CD14-positive monocyte (primary cell): ENCODE measurements at regions not wholly inside any gene's neighbourhood (a gene's known extent, or its start where the extent isn't known, plus 50 kb on each side); places are given as distances from the start of the nearest gene placed in this dataset.

Experiments used
- DNase-seq, 3 donors: peaks; one replicate each; pipeline ENCODE4 v3.0.0-alpha.2; 2011 to 2022
- H2AFZ ChIP-seq: 2 replicates; pipeline ENCODE4 v1.6.0; 2012; ENCODE audit warnings: mild to moderate bottlenecking, low read depth, low read length, inconsistent platforms; ENCODE audit not compliant: insufficient read depth, poor library complexity, severe bottlenecking
- H3K27ac ChIP-seq, 2 donors: 1 replicate in 1 of 2; 2 replicates in 1 of 2; pipeline ENCODE4 v1.5.1; 2012 to 2013; ENCODE audit warnings: low read length in 2 of 2, control low read depth in 1 of 2, inconsistent platforms in 1 of 2, low read depth in 1 of 2, mild to moderate bottlenecking in 1 of 2
- H3K27me3 ChIP-seq, 2 donors: one replicate each; pipeline versions ENCODE4 v1.6.0 to v1.6.1; 2011 to 2013; ENCODE audit warnings: low read length in 2 of 2; ENCODE audit not compliant: control insufficient read depth in 2 of 2, insufficient read depth in 2 of 2
- H3K36me3 ChIP-seq, 2 donors: replicated peaks in 1 of 2; 1 replicate in 1 of 2; 2 replicates in 1 of 2; pipeline versions ENCODE4 v1.5.1 to v1.6.1; 2012 to 2013; ENCODE audit warnings: low read length in 2 of 2, control low read depth in 1 of 2, inconsistent platforms in 1 of 2, mild to moderate bottlenecking in 1 of 2; ENCODE audit not compliant: insufficient read depth in 2 of 2, control insufficient read depth in 1 of 2
- H3K4me1 ChIP-seq, 2 donors: 1 replicate in 1 of 2; 2 replicates in 1 of 2; pipeline versions ENCODE4 v1.5.1 to v1.6.1; 2012 to 2013; ENCODE audit warnings: low read length in 2 of 2, control low read depth in 1 of 2, inconsistent platforms in 1 of 2, mild to moderate bottlenecking in 1 of 2, moderate library complexity in 1 of 2; ENCODE audit not compliant: insufficient read depth in 2 of 2, control insufficient read depth in 1 of 2
- H3K4me2 ChIP-seq: replicated peaks from 2 replicates; pipeline ENCODE3; 2012; ENCODE audit warnings: low read length, moderate library complexity, mild to moderate bottlenecking; ENCODE audit not compliant: poor library complexity, severe bottlenecking; ENCODE audit errors: extremely low read depth
- H3K4me3 ChIP-seq, 3 experiments: fragments of 200-600 bp in 1 of 3; sonication (generic) in 1 of 3; replicated peaks in 1 of 3; 1 replicate in 2 of 3; 2 replicates in 1 of 3; pipeline ENCODE4 v1.5.1; 2011 to 2013; ENCODE audit warnings: low read length in 3 of 3, mild to moderate bottlenecking in 3 of 3, control low read depth in 2 of 3, low read depth in 2 of 3, inconsistent platforms in 1 of 3, moderate library complexity in 1 of 3
- H3K79me2 ChIP-seq: 2 replicates; pipeline ENCODE4 v1.6.0; 2012; ENCODE audit warnings: mild to moderate bottlenecking, control low read depth, inconsistent platforms, low read length, moderate library complexity; ENCODE audit not compliant: insufficient read depth
- H3K9ac ChIP-seq: 2 replicates; pipeline ENCODE4 v1.6.0; 2017; ENCODE audit warnings: low read length, mild to moderate bottlenecking; ENCODE audit not compliant: insufficient read depth, poor library complexity, severe bottlenecking
- H3K9me3 ChIP-seq, 2 donors: replicated peaks in 1 of 2; 1 replicate in 1 of 2; 2 replicates in 1 of 2; pipeline versions ENCODE4 v1.5.1 to v1.6.1; 2012 to 2013; ENCODE audit warnings: low read length in 2 of 2, control low read depth in 1 of 2; ENCODE audit not compliant: control insufficient read depth in 1 of 2, insufficient read depth in 1 of 2
- H4K20me1 ChIP-seq: 2 replicates; pipeline ENCODE4 v1.6.0; 2012; ENCODE audit warnings: mild to moderate bottlenecking, low read length, control low read depth, moderate library complexity; ENCODE audit not compliant: insufficient read depth
- H3K27ac Mint-ChIP-seq, 7 donors: one replicate each; pipeline ENCODE4 v1.8.0; 2020; ENCODE audit warnings: mild to moderate bottlenecking in 7 of 7, mixed read lengths in 7 of 7, moderate library complexity in 6 of 7, inconsistent platforms in 2 of 7
- H3K27me3 Mint-ChIP-seq, 3 donors: one replicate each; pipeline ENCODE4 v1.8.0; 2021 to 2022; ENCODE audit warnings: low read depth in 3 of 3, mild to moderate bottlenecking in 3 of 3, mixed read lengths in 3 of 3, moderate library complexity in 3 of 3, inconsistent platforms in 1 of 3
- H3K36me3 Mint-ChIP-seq, 2 donors: one replicate each; pipeline ENCODE4 v1.8.0; 2020; ENCODE audit warnings: mixed read lengths in 2 of 2, inconsistent platforms in 1 of 2, mild to moderate bottlenecking in 1 of 2
- H3K4me1 Mint-ChIP-seq: one replicate; pipeline ENCODE4 v1.8.0; 2020; ENCODE audit warnings: mild to moderate bottlenecking, mixed read lengths
- H3K4me3 Mint-ChIP-seq, 2 donors: one replicate each; pipeline ENCODE4 v1.8.0; 2020; ENCODE audit warnings: mild to moderate bottlenecking in 2 of 2, mixed read lengths in 2 of 2, moderate library complexity in 1 of 2
- H3K9me3 Mint-ChIP-seq, 7 donors: one replicate each; pipeline ENCODE4 v1.8.0; 2020 to 2022; ENCODE audit warnings: mixed read lengths in 7 of 7, mild to moderate bottlenecking in 6 of 7, moderate library complexity in 6 of 7, inconsistent platforms in 2 of 7
- WGBS: methylation state at CpG from one replicate; pipeline ENCODE4 v1.1.5; 2013; ENCODE audit warnings: missing lambda C conversion rate; ENCODE audit not compliant: insufficient coverage; 5-methylcytosine and 5-hydroxymethylcytosine counted together
- intact Hi-C, 2 donors: fragments of 100-400 bp; cut with micrococcal nuclease; formaldehyde crosslinking; loops; one replicate each; pipeline versions ENCODE4 v1.15.0 to v1.15.1; 2023
- TF ChIP-seq, protein P1 (sequence below): fragments of 200-600 bp; IDR thresholded peaks from one replicate; pipeline ENCODE4 v1.8.0; 2022; ENCODE audit warnings: antibody characterized with exemption, mild to moderate bottlenecking

DNA sequence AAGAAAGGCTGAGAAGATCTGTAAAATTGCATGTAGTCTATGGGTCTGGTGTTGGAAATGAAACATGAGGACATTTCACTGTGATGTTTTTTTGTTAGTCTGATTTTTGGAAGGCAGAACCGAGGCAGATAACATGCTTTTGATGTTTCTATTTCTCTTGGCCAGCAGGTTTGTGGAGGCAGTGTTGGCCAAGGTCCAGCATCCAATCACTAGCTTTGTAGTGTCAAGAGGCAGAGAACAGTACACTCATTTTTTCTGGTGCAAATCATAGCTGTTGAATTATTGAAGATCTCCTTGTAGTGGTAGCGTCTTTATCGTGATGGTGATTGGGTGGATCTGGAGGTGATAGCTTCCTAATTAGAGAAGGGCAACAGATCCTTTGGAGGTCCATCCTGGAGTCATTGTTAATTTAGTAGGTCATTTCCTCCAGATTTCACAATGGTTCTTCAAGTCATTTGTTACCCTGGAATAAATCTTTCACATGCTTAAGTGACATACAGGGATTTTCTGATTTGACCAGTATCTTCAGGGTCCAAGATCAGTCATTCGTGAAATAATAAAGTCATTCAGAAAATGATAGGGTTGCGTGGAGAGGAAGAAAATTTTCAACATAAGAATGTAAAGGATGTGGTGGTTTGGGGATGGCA is 252.4 kb upstream of the CPNE8 start:
- 93% methylated on average over 4 of the region's 5 CpGs for WGBS
- Mint-ChIP-seq H3K4me1 (no peaks in the 10 kb centered on the region), H3K4me3 (no peak overlapping the region), H3K27me3 (no peaks in the 10 kb centered on the region), H3K9me3 (peaks cover 4 to 18% (median 12%) of the 10 kb centered on the region in 7 donors), H3K27ac (no peak overlapping the region), H3K36me3 (no peaks in the 10 kb centered on the region)
- H3K4me1 ChIP-seq, result no peaks in the 10 kb centered on the region
- H3K9ac ChIP-seq, result no peak overlapping the region
- H3K36me3 ChIP-seq, result no peaks in the 10 kb centered on the region
- H3K79me2 ChIP-seq, result no peaks in the 10 kb centered on the region
- intact Hi-C loops, result no loop called here
- no peak for DNase-seq
- no peak overlapping the region for H3K4me2 ChIP-seq
- H3K9me3 ChIP-seq, result peaks cover 14 to 23% of the 10 kb centered on the region in 2 donors
- H3K4me3 ChIP-seq, result no peak overlapping the region
- H3K27me3 ChIP-seq, result no peaks in the 10 kb centered on the region
- H2AFZ ChIP-seq, result no peak overlapping the region
- H4K20me1 ChIP-seq, result no peaks in the 10 kb centered on the region
- no peak overlapping the region for H3K27ac ChIP-seq
- TF ChIP-seq, protein P1, sequence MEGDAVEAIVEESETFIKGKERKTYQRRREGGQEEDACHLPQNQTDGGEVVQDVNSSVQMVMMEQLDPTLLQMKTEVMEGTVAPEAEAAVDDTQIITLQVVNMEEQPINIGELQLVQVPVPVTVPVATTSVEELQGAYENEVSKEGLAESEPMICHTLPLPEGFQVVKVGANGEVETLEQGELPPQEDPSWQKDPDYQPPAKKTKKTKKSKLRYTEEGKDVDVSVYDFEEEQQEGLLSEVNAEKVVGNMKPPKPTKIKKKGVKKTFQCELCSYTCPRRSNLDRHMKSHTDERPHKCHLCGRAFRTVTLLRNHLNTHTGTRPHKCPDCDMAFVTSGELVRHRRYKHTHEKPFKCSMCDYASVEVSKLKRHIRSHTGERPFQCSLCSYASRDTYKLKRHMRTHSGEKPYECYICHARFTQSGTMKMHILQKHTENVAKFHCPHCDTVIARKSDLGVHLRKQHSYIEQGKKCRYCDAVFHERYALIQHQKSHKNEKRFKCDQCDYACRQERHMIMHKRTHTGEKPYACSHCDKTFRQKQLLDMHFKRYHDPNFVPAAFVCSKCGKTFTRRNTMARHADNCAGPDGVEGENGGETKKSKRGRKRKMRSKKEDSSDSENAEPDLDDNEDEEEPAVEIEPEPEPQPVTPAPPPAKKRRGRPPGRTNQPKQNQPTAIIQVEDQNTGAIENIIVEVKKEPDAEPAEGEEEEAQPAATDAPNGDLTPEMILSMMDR, result no peak

DNA sequence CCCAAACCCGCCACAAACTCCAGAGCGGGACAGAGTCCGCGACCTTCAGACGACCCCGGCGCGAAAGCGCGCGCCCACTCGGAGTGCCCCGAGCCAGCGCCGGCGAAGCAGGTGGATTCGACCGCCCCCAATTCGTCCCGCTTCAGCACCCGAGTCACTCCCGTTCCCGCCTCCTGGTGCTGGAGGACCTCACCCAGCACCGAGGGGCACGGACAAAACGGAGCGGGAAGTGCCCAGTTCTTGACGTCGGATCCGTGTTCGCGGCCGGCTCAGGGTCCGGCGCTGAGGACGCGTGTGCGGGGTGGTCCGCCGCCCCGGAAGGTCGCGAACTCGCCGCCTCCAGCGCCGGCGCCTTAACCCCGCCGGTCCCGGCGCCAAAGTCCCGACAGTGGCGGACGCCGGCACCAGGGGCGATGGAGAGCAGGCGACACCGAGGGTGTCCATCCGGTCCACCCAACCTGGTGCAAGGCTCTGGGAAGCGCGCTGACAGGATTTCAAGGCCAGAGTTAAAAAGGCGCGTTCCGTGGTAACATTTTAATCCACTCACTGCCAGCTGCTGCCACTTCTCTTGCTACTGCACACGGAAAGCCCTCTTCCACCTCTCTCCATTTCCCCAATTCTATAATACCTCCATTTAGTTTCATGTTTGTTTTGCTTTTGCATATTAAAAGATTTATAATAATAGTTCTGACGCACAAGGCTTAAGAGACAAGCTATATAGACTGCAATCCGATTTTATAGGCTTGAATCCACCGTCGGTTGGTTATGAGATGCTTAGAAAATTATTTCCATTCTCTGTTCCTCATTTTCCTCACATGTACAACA is 240.0 kb upstream of the CPNE8 start:
- WGBS, result 3% methylated on average over 65 of the region's 70 CpGs
- peak overlapping the region; percentile 50 for H3K4me2 ChIP-seq

More for the DNA sequence above, 240.0 kb upstream of the CPNE8 start:
- TF ChIP-seq, protein P1, result peak; percentile 16
- Histone ChIP-seq H3K4me1 (peaks cover 4 to 5% of the 10 kb centered on the region in 2 donors), H3K79me2 (no peaks in the 10 kb centered on the region), H3K36me3 (no peaks in the 10 kb centered on the region), H3K9me3 (peaks cover 16 to 35% of the 10 kb centered on the region in 2 donors), H3K9ac (no peak overlapping the region), H2AFZ (peak overlapping the region; percentile 40), H3K4me3 (peak overlapping the region in 1 of 3 experiments; percentile 53), H4K20me1 (no peaks in the 10 kb centered on the region), H3K27me3 (peaks cover 27 to 47% of the 10 kb centered on the region in 2 donors), H3K27ac (no peak overlapping the region)
- H3K27me3 Mint-ChIP-seq, result peaks cover 25 to 48% (median 32%) of the 10 kb centered on the region in 3 donors
- H3K4me1 Mint-ChIP-seq, result peaks cover 4% of the 10 kb centered on the region
- intact Hi-C loops, result no loop called here
- H3K4me3 Mint-ChIP-seq, result peak overlapping the region; percentile 57 to 75
- no peak for DNase-seq
- no peak overlapping the region for H3K27ac Mint-ChIP-seq
- H3K36me3 Mint-ChIP-seq, result peaks cover 0 to 2% of the 10 kb centered on the region in 2 donors
- H3K9me3 Mint-ChIP-seq, result peaks cover 6 to 37% (median 24%) of the 10 kb centered on the region in 7 donors
